AG04449 (cell line): ENCODE measurements at regions not wholly inside any gene's neighbourhood (a gene's known extent, or its start where the extent isn't known, plus 50 kb on each side); places are given as distances from the start of the nearest gene placed in this dataset.

Experiments used
- CTCF ChIA-PET: fragments of 350-600 bp; formaldehyde crosslinking; extraction: SDS; loops from one replicate; lab custom pipeline; 2021; ENCODE audit warnings: antibody characterized with exemption; lab: Yijun Ruan, JAX
- POLR2A ChIA-PET: fragments of 400-600, 350-600 bp; formaldehyde crosslinking; extraction: SDS; loops from one replicate; lab custom pipeline; 2020; ENCODE audit warnings: antibody characterized with exemption, inconsistent platforms; lab: Yijun Ruan, JAX
- DNase-seq: peaks from one replicate; pipeline ENCODE4 v3.0.0-alpha.2; 2010; ENCODE audit warnings: low read depth, low spot score
- H3K4me3 ChIP-seq: 2 replicates; pipeline ENCODE4 v1.5.1; 2011; ENCODE audit warnings: low read depth, mild to moderate bottlenecking, control low read depth, low read length
- CTCF ChIP-seq: IDR thresholded peaks from one replicate; pipeline ENCODE4 v1.5.1; 2011; ENCODE audit warnings: mild to moderate bottlenecking, moderate library complexity, low read length, control low read depth, inconsistent platforms; ENCODE audit not compliant: insufficient read depth; ENCODE audit errors: missing control alignments

GRCh38 chr12:34354239-34355200 lies 332.2 kb downstream of the ALG10 start:
- CTCF ChIA-PET, result no interaction called here
- TF ChIP-seq CTCF, result no peak
- no peak for DNase-seq
- H3K4me3 ChIP-seq, result no peak overlapping the region
- POLR2A ChIA-PET, result no interaction called here

DNA sequence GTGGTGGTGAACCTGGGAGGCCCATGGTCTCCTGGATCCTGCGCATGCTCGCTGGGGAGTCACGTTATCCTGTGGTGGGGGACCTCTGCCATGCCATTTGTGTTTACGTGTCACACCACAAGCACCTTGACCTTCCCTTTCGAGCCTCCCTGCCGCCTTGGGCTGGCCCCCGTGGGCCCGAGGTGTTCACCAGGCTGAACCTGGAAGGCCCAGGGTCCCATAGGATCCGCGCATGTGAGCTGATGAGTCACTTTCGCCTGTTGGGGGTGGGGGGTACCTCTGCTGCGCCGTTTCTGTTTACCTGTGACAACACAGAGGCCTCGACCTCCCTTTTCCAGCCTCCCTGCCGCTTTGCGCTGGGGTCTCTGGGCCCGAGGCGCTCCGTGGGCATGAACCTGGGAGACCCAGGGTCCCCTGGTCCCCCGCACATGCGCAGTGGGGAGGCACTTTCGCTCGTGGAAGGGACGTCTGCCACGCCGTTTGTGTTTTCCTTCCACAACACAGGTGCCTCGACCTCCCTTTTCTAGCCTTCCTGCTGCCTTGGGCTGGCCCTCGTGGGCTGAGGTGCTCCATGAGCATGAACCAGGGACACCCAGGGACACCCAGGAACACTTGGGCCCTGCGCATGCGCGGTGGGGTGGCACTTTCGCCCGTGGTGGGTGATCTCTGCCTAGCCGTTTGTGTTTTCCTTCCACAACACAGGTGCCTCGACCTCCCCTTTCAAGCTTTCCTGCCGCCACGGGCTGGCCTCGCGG lies 334.1 kb downstream of the ALG10 start:
- no peak overlapping the region for H3K4me3 ChIP-seq
- DNase-seq, result no peak
- ChIA-PET CTCF (no interaction called here), POLR2A (no interaction called here)
- TF ChIP-seq CTCF, result no peak

DNA sequence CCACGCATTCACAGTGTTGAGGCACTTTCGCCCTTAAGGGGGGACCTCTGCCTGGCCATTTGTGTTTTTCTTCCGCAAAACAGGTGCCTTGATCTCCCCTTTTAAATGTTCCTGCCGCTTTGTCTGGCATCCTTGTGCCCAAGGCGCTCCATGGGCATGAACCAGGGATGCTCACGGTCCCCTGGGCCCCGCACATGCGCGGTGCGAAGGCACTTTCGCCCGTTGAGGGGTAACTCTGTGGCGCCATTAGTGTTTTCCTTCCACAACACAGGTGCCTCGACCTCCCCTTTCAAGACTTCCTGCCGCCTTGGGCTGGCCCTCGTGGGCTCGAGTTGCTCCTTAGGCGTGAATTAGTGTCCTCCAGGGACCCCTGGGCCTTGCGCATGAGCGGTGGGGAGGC lies 335.5 kb downstream of the ALG10 start:
- DNase-seq, result no peak
- no peak for TF ChIP-seq CTCF
- POLR2A ChIA-PET, result no interaction called here
- no peak overlapping the region for H3K4me3 ChIP-seq
- CTCF ChIA-PET, result no interaction called here

DNA sequence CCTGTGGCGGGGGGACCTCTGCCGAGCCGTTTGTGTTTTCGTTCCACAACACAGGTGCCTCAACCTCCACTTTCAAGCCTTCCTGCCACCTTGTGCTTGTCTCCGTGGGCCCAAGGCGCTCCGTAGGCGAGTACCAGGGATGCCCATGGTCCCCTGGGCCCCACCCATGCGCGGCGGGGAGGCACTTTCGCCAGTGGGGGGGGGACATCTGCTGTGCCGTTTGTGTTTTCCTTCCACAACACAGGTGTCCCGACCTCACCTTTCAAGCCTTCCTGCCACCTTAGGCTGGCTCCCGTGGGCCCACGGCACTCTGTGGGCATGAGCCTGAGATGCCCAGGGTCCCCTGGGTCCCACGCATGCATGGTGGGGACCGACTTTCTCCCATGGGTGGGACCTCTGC lies 335.9 kb downstream of the ALG10 start:
- no peak for DNase-seq
- no peak for TF ChIP-seq CTCF
- ChIA-PET POLR2A (no interaction called here), CTCF (no interaction called here)
- H3K4me3 ChIP-seq, result no peak overlapping the region

DNA sequence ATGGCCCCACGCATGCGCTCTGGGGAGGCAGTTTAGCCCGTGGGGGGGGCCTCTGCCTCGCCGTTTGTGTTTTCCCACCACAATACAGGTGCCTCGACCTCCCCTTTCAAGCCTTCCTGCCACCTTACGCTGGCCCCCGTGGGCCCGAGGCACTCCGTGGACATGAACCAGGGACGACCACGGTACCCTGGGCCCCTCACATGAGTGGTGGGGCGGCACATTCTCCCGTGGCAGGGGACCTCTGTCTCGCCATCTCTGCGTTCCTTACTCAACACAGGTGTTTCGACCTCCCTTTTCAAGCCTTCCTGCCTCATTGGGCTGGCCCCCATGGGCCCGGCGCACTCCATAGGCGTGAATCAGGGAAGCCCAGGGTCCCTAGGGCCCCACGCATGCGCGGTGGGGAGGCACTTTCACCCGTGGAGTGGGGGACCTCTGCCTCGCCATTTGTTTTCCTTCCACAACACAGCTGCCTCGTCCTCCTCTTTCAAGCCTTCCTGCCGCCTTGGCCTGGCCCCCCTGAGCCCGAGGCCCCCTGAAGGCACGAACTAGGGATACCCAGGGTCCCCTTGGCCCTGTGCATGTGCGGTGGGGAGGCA lies 339.5 kb downstream of the ALG10 start:
- no peak for TF ChIP-seq CTCF
- ChIA-PET POLR2A (no interaction called here), CTCF (no interaction called here)
- H3K4me3 ChIP-seq, result no peak overlapping the region
- DNase-seq, result no peak
